ENCODE measurements at regions not wholly inside any gene's neighbourhood (a gene's known extent, or its start where the extent isn't known, plus 50 kb on each side); places are given as distances from the start of the nearest gene placed in this dataset.
"Not testable (repeated sequence)": the region's sequence is repeated elsewhere in the genome, so short reads cannot be mapped to it uniquely, and the experiment has no call there.

- DNase-seq (ENCODE audit: low read depth in 3 of 3) = not testable (repeated sequence)
Observed at GRCh38 chr17:21470422-21470821, 94.3 kb downstream of the KCNJ12 start.

- DNase-seq (ENCODE audit: low read depth in 3 of 3) = no peak
Observed at GRCh38 chr17:21470861-21471260, 94.7 kb downstream of the KCNJ12 start.

GRCh38 chr17:21474815-21475214 is 98.7 kb downstream of the KCNJ12 start:
- no peak for DNase-seq (ENCODE audit: low read depth in 3 of 3)

- no peak for DNase-seq (ENCODE audit: low read depth in 3 of 3)
Observed at GRCh38 chr17:21475571-21475970, 99.4 kb downstream of the KCNJ12 start.

GRCh38 chr17:21476867-21477266 is 100.7 kb downstream of the KCNJ12 start:
- DNase-seq (ENCODE audit: low read depth in 3 of 3) = no peak

- DNase-seq (ENCODE audit: low read depth in 3 of 3) = no peak
Observed at GRCh38 chr17:21482189-21482865, 106.2 kb downstream of the KCNJ12 start.

- DNase-seq (ENCODE audit: low read depth in 3 of 3) = not testable (repeated sequence)
Observed at GRCh38 chr17:21488043-21488442, 111.9 kb downstream of the KCNJ12 start.

- no peak for DNase-seq (ENCODE audit: low read depth in 3 of 3)
Observed at GRCh38 chr17:21493993-21494392, 117.8 kb downstream of the KCNJ12 start.

GRCh38 chr17:21495281-21495680 is 119.1 kb downstream of the KCNJ12 start:
- DNase-seq (ENCODE audit: low read depth in 3 of 3) = no peak

GRCh38 chr17:21500064-21500463 is 123.9 kb downstream of the KCNJ12 start:
- no peak for DNase-seq (ENCODE audit: low read depth in 3 of 3)

GRCh38 chr17:21501927-21502700 is 126.0 kb downstream of the KCNJ12 start:
- not testable (repeated sequence) for DNase-seq (ENCODE audit: low read depth in 3 of 3)

- DNase-seq (ENCODE audit: low read depth in 3 of 3) = no peak
Observed at GRCh38 chr17:21505819-21506815, 130.0 kb downstream of the KCNJ12 start.

- DNase-seq (ENCODE audit: low read depth in 3 of 3) = not testable (repeated sequence)
Observed at GRCh38 chr17:21507806-21508205, 131.6 kb downstream of the KCNJ12 start.

- DNase-seq (ENCODE audit: low read depth in 3 of 3) = no peak
Observed at GRCh38 chr17:21508211-21508610, 132.1 kb downstream of the KCNJ12 start.

GRCh38 chr17:21509356-21509755 is 133.2 kb downstream of the KCNJ12 start:
- DNase-seq (ENCODE audit: low read depth in 3 of 3) = not testable (repeated sequence)

- DNase-seq (ENCODE audit: low read depth in 3 of 3) = no peak
Observed at GRCh38 chr17:21510686-21511362, 134.7 kb downstream of the KCNJ12 start.

GRCh38 chr17:21511363-21512195 is 135.4 kb downstream of the KCNJ12 start:
- DNase-seq (ENCODE audit: low read depth in 3 of 3) = peak; percentile 39 to 54 (median 40)

- no peak for DNase-seq (ENCODE audit: low read depth in 3 of 3)
Observed at GRCh38 chr17:21512307-21513011, 136.3 kb downstream of the KCNJ12 start.

GRCh38 chr17:21513012-21513570 is 136.9 kb downstream of the KCNJ12 start:
- peak; percentile 54 to 56 (median 54) for DNase-seq (ENCODE audit: low read depth in 3 of 3)
